Urothelium cell line (cell line): ENCODE measurements at regions not wholly inside any gene's neighbourhood (a gene's known extent, or its start where the extent isn't known, plus 50 kb on each side); places are given as distances from the start of the nearest gene placed in this dataset.
"Not testable (repeated sequence)": the region's sequence is repeated elsewhere in the genome, so short reads cannot be mapped to it uniquely, and the experiment has no call there.

ENCODE experiments used
- DNase-seq: peaks from one replicate; pipeline ENCODE4 v3.0.0; 2011; ENCODE audit warnings: low spot score, mixed read lengths
- FAIRE-seq: peaks from 2 replicates; lab custom pipeline; 2011; peaks lifted over from hg19 to GRCh38; lab: Jason Lieb, UNC

DNA sequence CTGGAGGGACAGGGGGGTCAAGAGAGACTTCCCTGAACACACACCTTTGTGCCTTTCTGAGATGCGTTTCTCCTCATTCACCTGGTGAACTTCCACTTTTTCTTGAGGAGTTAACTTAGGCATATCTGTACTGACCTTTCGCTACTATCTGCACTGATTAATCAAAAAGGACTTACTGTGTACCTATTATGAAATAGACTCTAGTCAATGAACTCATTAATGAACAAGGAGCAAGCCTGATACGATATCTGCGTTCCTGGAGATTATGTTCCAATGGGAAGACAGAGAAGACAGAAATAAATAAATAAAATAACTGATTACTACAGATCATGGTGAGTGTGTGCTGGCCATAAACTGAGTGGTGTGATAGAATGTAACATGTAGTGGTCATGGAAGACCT lies 157.2 kb upstream of the TBL1XR1 start:
- FAIRE-seq (no peak), DNase-seq (no peak)

DNA sequence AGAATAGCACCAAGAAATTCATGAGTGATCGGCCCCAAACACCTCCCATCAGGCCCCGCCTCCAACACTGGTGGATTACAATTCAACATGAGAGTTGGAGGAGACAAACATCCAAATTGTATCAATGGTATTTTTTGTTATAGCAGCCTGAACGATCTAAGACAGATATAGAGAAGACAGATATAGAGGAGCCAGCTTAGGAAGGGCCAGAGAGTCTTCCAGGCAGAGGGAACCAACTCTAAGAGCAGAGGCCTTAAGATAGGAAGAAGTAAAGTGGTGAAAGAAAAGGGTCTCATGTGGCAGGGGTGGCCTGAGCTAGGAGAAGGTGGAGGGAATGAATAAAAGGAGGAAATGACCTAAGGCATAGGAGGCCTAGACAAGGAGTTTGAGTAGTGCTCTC lies 158.8 kb upstream of the TBL1XR1 start:
- no peak for FAIRE-seq
- DNase-seq, result no peak

DNA sequence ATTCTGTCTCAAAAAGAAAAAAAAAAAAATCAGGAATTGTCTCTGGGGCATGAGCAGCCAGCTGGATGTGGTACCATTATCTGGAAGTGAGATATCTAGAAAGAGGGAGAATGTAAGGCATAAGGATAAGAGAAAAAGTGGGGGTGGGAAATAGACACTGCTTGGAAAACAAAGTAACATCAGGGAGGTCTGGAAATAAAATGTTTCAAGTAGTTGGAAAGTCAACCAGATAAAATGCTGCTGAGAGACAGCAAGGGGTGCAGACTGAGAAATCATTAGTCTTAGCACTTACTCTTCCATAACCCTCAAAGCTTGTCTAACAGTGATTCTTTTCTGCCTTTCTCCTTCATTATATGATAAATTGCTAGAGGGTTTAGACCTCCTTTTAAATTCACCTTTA lies 159.7 kb upstream of the TBL1XR1 start:
- FAIRE-seq (no peak), DNase-seq (no peak)

DNA sequence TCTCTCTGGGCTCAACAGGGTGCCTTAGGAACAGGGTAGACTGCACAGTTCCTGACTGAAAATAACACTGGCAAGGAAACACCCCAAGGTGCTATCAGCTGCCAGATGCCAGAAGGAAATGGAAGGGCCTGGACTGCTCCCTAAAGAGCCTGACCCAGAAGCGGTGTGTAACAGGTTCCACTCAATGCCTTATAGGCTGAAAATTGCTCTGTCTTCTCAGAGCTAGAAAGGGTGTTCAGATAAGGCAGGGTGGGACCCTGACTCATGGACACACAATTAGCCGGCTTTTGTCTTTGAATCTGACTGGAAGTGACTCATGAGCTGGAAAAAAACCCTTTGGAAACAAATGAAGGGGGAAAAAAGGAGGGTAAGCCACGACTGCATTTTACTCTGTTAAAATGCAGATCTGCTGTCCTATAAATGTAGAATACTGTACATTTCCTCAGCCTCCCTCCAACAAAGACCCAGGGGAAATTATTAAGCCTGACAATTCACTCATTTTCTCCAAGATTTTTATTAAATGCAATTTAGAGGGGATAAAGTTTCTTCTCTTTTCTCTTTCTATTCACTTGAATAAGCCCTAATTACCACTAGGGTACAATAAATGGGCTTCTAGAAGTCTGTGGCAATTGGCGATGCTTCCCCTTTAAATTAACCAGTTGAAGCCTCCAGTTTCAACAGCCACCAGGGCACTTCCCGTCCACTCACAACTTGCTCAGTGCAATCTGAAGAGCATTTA lies 160.2 kb upstream of the TBL1XR1 start:
- FAIRE-seq (no peak), DNase-seq (peak; percentile 76)

DNA sequence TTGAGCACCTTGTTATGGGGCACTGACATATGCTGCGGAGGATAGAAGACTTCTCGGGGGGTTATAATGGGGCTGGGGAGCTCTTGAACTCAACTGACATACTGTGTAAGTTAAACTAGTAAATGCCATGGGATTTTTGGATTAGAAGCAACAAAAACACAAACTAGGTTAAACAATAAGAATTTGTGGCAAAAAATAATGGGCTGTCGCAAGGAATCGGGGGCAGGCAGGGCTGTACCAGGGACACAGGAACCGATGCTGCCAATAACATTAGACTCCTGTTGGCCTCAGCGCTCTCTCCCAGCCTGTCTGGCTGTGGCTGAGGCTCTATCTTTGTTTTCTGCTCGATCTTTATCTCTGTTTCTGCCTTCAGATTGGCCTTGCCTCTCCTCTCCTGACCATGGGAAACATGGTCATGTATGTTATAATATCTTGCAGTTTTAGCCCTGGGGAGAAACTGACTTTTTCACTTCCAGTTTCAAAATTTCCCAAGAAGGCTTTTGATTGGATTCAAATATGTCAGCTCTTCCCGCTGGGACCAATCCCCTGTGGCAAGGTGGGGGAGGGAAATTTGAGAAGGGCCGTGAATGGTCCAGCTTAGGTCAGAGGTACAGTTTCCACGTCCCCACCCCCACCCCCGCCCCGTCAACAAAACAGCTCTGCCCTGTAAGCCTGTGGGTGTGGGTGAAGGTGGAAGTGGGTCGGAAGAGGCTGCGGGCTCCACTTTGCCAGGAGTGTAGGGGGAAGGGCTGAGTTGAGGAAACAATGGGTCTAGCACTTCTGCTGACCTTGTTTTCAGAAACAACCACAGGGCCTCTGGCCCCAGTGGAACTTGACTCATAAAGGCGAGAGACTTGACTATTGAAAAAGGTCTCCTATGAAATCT lies 161.1 kb upstream of the TBL1XR1 start:
- DNase-seq (peak; percentile 74), FAIRE-seq (no peak)

DNA sequence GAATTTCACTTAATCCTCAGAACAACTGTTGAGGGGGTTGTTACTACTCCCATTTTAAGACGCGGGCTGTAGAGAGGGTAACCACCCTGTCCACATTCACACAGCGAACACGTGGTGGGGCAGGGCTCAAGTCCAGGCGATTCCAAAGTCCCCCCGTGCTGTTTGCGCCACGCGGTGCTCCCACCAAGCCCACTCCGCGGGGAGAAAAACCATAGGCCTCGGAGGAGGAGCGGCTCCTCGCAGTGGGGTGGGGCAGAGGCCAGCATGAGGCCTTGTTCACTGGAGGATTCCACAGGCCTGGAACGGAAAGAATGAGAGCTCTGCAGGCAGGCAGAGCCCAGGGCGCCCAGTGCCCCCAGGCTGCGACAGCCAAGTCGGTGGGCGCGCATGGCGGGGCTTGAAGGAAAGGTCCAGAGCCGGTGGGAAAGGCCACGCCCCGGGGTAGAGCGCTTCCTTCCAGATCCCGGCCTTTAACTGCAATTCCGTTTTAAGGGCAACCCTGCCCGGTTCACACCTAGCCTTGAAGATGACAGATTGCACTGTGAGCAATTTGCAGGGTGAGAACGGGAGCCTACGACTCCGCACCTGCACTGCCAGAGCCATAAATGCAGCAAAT lies 161.8 kb upstream of the TBL1XR1 start:
- DNase-seq (peak; percentile 40), FAIRE-seq (no peak)

DNA sequence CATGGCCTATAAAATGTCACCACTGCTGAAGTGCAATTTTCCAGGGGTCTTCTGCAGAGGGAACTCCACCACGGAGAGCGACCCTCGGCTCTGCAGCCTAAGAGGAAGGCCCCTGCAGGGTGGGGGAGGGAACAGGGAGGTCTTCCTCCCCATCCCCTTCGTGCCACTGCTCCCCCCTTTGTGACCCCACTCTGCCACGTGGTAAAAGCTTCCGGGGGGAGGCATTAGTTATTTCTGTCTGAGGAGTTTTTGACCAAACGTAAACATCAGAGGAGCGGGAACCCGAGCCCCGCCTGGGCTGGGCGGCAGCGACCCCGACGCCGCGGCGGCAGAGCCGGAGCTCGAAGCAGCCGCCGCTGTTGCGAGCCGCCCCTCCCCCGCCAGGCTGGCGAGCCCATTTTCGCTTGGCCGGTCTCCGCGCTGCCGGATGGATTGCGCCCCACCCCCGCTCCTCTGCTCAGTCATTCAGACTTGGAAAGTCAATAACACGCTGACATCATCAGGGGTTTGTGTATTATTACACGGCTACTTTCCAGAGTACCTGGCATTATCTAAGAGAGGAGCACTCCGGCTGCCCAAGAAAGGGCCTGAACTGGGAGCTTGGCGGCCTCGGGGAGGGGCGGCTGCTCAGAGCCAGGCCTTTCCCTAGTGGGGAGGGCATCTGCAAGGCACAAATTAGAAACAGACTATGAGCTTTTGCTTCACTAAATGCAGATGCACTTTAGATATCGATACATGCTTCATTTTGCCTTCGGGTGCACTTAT lies 162.5 kb upstream of the TBL1XR1 start:
- FAIRE-seq (no peak), DNase-seq (peak; percentile 93)

DNA sequence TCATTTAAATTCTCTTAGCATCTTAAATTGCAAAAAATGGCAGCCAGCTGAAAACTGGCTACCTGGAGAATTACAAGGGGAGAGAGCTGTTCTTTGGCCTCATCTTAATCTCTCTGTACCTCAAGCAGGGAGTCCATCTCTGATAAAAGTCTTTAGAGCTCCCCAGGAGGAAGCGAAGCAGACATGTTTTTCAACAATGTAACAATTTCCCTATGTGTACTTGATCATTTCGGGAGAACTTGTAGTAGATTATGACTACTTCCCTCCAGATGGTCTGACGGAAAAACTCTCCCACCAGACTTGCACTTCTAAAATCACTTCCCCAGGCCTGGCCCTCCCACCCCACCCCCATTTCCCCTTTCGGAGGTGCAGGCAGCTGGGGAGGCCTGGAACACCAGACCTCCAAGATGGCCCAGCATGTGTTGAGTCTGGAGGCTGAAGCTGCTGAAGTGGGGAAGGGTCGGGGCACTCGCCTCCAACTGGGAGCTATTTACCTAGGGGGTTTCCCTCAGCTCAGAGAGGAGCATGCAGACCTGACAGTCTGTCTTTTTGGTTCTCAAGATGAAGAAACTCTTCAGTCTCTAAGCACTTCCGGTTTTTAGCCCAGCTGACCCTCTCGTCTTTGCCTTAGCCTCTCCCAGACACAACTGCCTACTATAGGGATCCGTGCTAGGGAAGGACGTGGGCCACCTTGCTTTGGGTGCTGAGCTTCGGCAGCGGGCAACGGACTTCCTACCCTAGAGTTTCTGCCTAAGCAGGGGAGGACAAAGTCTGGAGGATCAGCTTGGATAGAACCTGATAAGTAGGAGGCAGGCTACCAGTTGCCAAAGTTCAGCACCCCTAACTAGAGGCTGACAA lies 164.0 kb upstream of the TBL1XR1 start:
- DNase-seq, result no peak

DNA sequence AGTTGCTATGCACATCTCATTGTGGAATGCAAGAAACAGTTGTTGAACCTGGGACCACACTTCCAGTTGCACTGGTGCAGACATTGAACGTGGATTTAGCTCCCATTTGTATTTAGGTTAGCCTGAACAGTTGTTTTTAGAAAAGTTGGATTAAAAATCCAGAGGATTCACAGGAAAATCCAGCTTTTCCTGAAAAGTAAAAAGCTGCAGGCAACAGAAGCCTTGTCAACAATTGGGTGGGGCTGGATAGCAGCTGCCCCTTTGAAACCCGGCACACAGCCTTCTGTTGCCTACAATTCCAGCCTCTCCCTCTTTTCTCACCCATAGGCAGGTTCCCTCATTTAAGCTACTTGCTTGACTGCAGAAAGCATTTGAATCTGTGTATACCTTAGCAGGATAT lies 165.3 kb upstream of the TBL1XR1 start:
- FAIRE-seq, result no peak
- DNase-seq, result no peak

More for the DNA sequence above, 164.0 kb upstream of the TBL1XR1 start:
- FAIRE-seq, result no peak

DNA sequence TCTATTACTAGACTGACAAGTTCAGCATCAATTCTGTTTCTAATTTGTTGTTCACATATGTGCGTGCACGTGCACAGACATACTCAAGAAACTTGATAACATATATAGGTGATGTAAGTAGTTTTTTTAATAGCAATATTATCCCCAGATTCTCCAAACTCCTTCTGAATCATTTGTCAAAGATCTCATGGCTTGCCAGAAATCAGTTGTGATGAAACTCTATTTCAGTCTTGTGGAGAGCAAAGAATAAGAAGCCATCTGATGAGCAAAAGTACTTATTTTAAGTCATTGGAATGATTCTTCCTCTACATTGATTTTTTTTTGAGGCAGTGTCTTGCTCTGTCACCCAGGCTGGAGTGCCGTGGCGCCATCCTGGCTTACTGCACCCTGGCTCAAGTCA lies 167.0 kb upstream of the TBL1XR1 start:
- DNase-seq (no peak), FAIRE-seq (no peak)

DNA sequence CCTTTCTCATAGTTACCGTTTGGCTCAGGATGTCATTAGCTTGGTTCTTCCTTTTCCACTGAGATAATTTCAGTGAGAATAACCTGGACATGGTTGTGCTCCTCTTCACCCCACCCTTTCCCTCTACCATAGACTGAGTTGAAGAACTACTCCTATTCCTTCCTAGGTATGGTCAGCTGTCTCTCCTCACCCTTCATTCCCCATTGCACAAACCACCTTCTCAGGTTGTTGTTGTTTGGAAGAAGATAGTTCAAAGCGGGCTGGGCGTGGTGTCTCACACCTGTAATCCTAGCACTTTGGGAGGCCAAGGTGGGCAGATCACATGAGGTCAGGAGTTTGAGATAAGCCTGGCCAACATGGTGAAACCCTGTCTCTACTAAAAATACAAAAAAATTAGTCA lies 168.0 kb upstream of the TBL1XR1 start:
- not testable (repeated sequence) for FAIRE-seq, DNase-seq

DNA sequence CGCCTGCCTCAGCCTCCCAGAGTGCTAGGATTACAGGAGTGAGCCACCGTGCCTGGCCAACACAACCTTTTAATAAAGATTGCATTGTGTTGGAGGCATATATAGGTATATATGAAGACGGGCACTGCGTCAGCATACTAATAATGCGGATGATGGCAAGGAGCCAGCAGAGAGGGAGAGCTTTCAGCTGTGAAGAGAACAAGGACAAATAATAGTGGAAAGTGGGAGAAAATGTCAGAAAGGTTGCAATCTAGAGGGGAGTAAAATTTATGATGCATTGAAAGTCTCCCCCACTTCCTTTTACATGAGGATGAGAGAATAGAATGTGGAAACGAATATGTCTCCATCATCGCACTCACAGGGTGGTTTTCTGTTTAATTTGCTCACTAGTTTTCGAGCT lies 170.5 kb upstream of the TBL1XR1 start:
- DNase-seq, result no peak

DNA sequence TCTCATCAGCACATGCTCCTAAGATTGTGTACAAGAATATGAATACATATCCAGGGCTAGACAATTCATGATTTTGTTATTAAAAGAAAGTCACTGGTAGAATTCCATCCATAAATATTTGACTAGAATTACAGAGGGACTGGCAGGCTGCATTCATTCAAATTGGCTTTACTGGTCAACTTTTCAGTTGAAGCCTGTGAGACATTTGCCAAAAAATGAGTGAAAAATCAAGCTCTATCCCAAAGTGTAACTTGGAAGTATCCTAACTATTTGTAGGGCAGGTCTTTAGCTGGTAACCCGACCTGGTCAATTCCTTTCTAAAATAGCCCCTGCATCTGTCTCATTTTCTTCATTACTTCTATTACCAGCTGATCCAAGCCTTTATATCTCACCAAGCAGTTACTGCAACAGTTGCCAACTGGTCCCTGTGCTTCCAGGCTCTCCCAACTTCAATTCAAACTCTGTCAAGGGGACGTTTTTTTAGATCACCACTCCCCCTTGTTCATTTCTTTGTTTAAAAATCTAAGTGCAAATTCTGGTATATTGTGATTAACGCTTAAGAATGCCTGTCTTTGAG lies 173.1 kb upstream of the TBL1XR1 start:
- FAIRE-seq (no peak), DNase-seq (no peak)

More for the DNA sequence above, 170.5 kb upstream of the TBL1XR1 start:
- no peak for FAIRE-seq

DNA sequence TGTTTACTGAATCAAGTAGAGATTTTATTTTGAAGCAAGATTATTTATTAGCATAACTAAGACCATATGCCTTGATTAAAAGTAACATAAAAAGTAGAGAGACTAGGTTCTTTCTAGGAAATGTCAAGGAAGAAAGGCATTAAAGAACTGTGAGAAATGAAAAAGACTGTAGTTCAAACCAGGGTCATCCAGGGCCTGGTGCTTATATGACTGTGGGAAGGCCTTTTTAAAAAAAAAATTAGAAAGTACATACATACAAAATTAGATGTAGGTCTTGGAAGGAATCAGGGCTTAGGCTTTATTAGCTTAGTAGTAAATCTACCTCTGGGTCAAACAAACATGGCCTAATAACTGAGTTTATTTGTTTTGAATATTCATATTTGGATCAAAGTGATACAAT lies 173.9 kb upstream of the TBL1XR1 start:
- no peak for DNase-seq
- FAIRE-seq, result no peak

DNA sequence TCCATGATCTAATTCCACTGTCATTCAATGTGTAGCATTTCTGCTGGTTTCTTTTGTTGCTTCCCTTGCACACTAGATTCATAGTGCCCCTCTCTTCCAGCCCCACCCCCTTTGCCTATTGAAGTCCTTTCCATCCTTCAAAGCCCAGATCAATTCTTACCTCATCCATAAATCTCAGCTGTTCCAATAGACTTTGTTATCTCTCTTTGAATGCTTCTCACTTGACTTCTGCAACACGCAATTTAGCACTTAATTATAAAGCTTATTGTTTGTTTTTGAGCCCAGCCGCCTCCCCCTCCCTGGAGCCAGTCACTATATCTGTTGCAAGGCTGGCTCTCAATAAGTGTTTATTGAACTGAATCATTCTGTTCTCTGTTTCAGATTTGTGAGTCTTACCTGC lies 174.6 kb upstream of the TBL1XR1 start:
- DNase-seq (no peak), FAIRE-seq (no peak)

DNA sequence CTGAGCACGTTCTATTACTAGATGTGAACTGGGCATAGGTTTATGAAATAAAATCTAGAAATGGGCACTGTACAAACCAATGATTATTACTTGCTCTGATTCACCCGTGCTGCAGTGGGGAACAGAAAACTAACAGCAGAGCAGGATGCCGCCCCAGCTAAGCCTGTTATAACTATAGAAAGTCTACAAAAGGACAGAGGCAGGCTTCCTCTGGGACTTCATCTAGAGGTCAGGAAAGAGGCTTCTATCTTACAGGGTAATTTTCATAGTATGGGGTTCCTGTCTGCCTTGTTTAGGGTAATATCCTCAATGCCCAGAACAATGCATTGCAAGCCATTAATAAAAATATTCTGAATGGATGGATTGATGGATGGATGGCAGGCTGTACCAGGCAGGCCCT lies 177.0 kb upstream of the TBL1XR1 start:
- no peak for FAIRE-seq
- no peak for DNase-seq

DNA sequence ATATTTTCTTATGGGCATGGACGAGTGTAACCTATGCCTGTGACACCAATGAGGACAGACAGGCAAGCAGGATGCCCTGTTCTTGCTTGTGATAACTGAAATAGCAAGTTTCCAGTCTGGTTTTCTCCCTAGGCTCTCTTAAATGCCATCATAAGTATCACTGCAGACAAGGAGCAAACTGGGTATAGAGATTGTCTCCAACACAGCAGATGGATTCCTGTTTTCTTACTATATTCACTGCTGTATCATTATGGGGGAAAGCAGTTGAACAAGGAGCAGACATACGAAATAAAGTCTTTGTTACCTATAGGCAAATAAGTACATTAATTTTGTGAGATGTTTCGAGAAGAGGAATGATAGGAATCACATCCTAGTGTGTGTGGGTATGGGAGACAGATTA lies 178.0 kb upstream of the TBL1XR1 start:
- DNase-seq (no peak), FAIRE-seq (no peak)

DNA sequence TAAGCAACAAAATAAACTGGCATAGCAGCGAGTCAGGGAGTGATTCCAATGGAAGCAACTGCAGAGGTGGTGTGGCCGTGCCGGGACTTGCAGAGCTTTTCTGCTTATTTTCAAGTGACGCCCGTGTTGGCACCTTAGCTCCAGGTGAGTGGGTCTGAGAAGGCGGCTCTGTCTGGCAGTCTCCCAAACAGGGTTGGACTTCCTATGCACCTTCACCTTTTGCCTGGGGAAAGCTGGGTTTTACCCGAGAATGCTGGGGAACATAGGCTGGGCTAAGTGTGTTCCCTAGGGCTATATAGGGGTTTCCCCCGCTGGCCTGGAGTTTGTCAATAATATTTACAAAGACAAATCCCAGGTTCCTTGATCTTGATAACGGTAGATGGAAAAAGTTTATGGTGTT lies 179.9 kb upstream of the TBL1XR1 start:
- DNase-seq, result no peak
- FAIRE-seq, result no peak

DNA sequence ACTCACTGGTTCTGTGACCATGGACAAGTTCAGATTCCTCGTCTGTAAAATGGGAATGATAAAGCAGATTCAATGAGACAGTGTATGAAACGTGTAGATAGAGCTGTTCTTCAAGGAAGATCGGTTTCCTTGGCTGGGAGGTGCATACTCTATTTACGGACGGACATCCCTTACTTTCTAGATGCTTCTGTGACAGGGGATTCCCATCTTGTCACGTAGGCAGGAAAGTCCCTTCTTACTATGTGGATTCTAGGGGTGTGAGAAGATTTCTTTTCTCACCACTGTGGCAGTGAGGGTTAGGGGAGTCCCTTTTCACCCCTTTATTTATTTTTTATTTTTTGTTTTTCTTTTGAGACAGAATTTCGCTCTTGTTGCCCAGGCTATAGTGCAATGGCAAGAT lies 180.9 kb upstream of the TBL1XR1 start:
- DNase-seq, result no peak
- no peak for FAIRE-seq

DNA sequence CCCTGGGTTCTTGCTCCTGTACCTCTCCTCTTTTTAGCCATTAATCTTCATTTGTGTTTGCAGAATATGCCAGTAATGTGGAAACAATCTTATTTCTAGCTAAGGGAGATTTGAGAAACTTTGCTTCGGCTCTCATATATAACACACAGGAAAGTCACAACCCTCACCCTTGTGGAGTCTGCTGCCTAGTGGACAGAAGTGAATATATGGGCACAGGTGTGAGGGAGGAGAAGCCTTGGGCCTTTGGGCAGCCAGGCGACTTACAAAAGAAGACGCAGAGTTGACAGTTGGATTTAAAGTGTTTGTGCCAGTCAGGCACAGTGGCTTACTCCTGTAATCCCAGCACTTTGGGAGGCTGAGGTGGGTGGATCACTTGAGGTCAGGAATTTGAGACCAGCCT lies 181.8 kb upstream of the TBL1XR1 start:
- DNase-seq (no peak), FAIRE-seq (no peak)
